ENCODE measurements at regions not wholly inside any gene's neighbourhood (a gene's known extent, or its start where the extent isn't known, plus 50 kb on each side); places are given as distances from the start of the nearest gene placed in this dataset.
"Not testable (repeated sequence)": the region's sequence is repeated elsewhere in the genome, so short reads cannot be mapped to it uniquely, and the experiment has no call there.

DNA sequence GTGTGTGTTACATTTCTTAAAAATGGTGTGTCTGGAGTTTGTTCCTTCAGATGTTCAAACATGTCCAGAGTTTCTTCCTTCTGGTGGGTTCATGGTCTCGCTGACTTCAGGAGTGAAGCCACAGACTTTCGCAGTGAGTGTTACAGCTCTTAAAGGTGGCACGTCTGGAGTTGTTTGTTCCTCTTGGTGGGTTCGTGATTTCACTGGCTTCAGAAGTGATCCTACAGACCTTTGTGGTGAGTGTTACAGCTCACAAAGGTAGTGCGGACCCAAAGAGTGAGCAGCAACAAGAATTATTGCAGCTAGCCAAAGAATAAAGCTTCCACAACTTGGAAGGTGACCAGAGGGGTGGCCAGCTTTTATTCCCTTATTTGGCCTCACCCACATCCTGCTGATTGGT is 183.7 kb downstream of the COPRS start:
- H3K56ac ChIP-seq (ENCODE audit: low read length); H2AK5ac ChIP-seq (ENCODE audit: low read length); H3K79me1 ChIP-seq (ENCODE audit: low read length); H4K8ac ChIP-seq (ENCODE audit: low read depth, low read length); H3K4me3 ChIP-seq (ENCODE audit: low read length); H3K9ac ChIP-seq (ENCODE audit: low read length); H3K79me2 ChIP-seq (ENCODE audit: control insufficient read depth, insufficient read depth, low read length); H3K27me3 ChIP-seq (ENCODE audit: insufficient read depth, low read length, poor library complexity); H3K4ac ChIP-seq (ENCODE audit: low read depth, low read length); H4K5ac ChIP-seq (ENCODE audit: low read length); H3K4me1 ChIP-seq (ENCODE audit: control insufficient read depth, low read depth, low read length); DNase-seq; H2BK15ac ChIP-seq (replicated peaks; ENCODE audit: low read depth); H3K23ac ChIP-seq (ENCODE audit: low read length); H3K36me3 ChIP-seq (ENCODE audit: control insufficient read depth, insufficient read depth, low read length); H3K18ac ChIP-seq (ENCODE audit: low read length); H2BK5ac ChIP-seq (ENCODE audit: low read length); H2BK120ac ChIP-seq (ENCODE audit: low read depth, low read length); H3K4me2 ChIP-seq (ENCODE audit: low read length); H3K27ac ChIP-seq (ENCODE audit: low read depth, low read length): not testable (repeated sequence)
- no CpG with 5 or more reads among the region's 5 CpGs for WGBS (ENCODE audit: extremely low coverage, insufficient coverage, low lambda C conversion rate)

DNA sequence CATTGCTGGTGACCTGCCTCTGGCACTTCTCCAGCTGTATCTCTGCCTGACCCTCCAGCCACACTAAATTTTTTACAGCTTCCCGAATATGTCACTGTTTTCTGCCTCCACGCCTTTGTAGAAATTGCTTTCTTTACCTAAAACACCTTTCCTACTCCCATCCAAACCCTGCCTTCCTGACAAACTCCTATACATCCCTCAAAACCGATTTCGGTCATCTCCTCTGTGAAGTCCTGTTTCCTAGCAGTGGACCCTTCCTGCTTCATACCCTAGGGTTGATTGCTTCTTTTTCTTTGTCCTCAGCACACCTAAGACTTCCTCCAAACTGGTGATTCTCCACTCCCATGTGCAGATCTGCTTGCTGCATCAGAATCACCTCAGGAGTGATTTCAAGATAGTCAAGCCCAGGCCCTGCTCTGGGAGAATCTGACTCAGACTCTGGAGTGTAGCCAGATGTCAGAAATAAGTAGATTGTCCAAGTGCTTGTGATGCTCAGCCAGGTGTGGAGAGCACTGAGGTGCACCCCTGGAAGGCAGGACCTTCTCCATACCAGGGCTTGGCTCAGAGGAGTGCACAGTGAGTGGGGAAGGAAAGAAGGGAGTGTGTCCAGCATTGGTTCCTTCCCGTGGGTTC is 184.2 kb downstream of the COPRS start:
- no peaks in the 10 kb centered on the region for H3K4me1 ChIP-seq (ENCODE audit: control insufficient read depth, low read depth, low read length)
- no peak overlapping the region for H2BK15ac ChIP-seq (replicated peaks; ENCODE audit: low read depth)
- no peak for DNase-seq
- no peak overlapping the region for H3K56ac ChIP-seq (ENCODE audit: low read length)
- H2AK5ac ChIP-seq (ENCODE audit: low read length), result no peak overlapping the region
- H3K4me3 ChIP-seq (ENCODE audit: low read length), result no peak overlapping the region
- H3K27ac ChIP-seq (ENCODE audit: low read depth, low read length), result no peak overlapping the region
- H3K79me1 ChIP-seq (ENCODE audit: low read length), result no peaks in the 10 kb centered on the region
- H3K27me3 ChIP-seq (ENCODE audit: insufficient read depth, low read length, poor library complexity), result no peaks in the 10 kb centered on the region
- H3K9ac ChIP-seq (ENCODE audit: low read length), result no peak overlapping the region
- no peak overlapping the region for H4K8ac ChIP-seq (ENCODE audit: low read depth, low read length)
- no peaks in the 10 kb centered on the region for H3K36me3 ChIP-seq (ENCODE audit: control insufficient read depth, insufficient read depth, low read length)
- H2BK120ac ChIP-seq (ENCODE audit: low read depth, low read length), result no peak overlapping the region
- H2BK5ac ChIP-seq (ENCODE audit: low read length), result no peak overlapping the region
- WGBS (ENCODE audit: extremely low coverage, insufficient coverage, low lambda C conversion rate), result 100% methylated on average over 1 of the region's 5 CpGs
- no peak overlapping the region for H3K4me2 ChIP-seq (ENCODE audit: low read length)
- no peak overlapping the region for H3K18ac ChIP-seq (ENCODE audit: low read length)
- H3K23ac ChIP-seq (ENCODE audit: low read length), result no peak overlapping the region
- no peak overlapping the region for H3K4ac ChIP-seq (ENCODE audit: low read depth, low read length)
- H3K79me2 ChIP-seq (ENCODE audit: control insufficient read depth, insufficient read depth, low read length), result no peaks in the 10 kb centered on the region
- H4K5ac ChIP-seq (ENCODE audit: low read length), result no peak overlapping the region

DNA sequence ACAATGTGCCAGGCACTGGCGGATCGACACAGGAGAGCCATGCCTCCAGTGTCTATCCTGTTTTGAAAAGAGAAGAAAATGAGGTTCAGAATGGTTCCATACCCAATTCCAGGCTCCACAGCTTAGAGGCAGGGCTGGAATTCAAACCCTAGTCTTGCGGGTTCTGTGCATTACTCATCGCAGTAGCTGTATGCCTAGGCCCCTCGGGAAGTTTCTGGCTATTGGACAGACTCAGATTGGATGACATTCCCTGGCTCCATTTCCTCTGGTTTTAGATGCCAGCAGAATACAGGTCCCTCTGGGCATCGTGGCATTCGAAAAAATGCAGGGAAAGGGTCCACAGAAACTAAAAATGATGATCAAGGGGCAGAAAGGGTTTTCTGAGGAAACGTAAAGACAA is 184.7 kb downstream of the COPRS start:
- no peak overlapping the region for H4K8ac ChIP-seq (ENCODE audit: low read depth, low read length)
- H3K9ac ChIP-seq (ENCODE audit: low read length), result no peak overlapping the region
- H4K5ac ChIP-seq (ENCODE audit: low read length), result no peak overlapping the region
- no peak overlapping the region for H3K4ac ChIP-seq (ENCODE audit: low read depth, low read length)
- H3K79me1 ChIP-seq (ENCODE audit: low read length), result no peaks in the 10 kb centered on the region
- no peaks in the 10 kb centered on the region for H3K27me3 ChIP-seq (ENCODE audit: insufficient read depth, low read length, poor library complexity)
- H3K4me3 ChIP-seq (ENCODE audit: low read length), result no peak overlapping the region
- no peak overlapping the region for H2BK120ac ChIP-seq (ENCODE audit: low read depth, low read length)
- H3K56ac ChIP-seq (ENCODE audit: low read length), result no peak overlapping the region
- no peak overlapping the region for H2BK5ac ChIP-seq (ENCODE audit: low read length)
- no peak overlapping the region for H3K27ac ChIP-seq (ENCODE audit: low read depth, low read length)
- no peaks in the 10 kb centered on the region for H3K36me3 ChIP-seq (ENCODE audit: control insufficient read depth, insufficient read depth, low read length)
- H3K4me1 ChIP-seq (ENCODE audit: control insufficient read depth, low read depth, low read length), result no peaks in the 10 kb centered on the region
- H3K4me2 ChIP-seq (ENCODE audit: low read length), result no peak overlapping the region
- H3K79me2 ChIP-seq (ENCODE audit: control insufficient read depth, insufficient read depth, low read length), result no peaks in the 10 kb centered on the region
- no peak overlapping the region for H3K18ac ChIP-seq (ENCODE audit: low read length)
- no peak overlapping the region for H2BK15ac ChIP-seq (replicated peaks; ENCODE audit: low read depth)
- H2AK5ac ChIP-seq (ENCODE audit: low read length), result no peak overlapping the region
- H3K23ac ChIP-seq (ENCODE audit: low read length), result no peak overlapping the region
- WGBS (ENCODE audit: extremely low coverage, insufficient coverage, low lambda C conversion rate), result no CpG with 5 or more reads among the region's 8 CpGs
- no peak for DNase-seq

DNA sequence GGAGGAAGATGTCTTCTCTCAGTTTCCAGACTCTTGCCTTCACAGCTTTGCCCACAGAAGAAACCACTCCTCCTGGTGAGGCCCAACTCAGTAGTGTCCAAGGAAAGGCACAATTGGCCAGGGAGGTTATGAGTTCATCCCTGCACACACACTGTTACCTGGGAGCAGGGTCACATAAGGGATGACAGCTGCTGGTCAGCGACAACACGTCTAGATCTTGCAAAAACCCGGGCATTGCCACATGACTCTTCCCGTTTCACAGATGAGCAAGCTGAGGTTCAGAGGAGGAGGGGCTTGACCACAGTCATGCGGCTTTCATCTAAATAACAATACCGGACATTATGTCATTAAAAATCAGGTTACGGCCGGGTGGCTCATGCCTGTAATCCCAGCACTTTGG is 186.0 kb downstream of the COPRS start:
- Histone ChIP-seq H3K23ac (ENCODE audit: low read length) (no peak overlapping the region), H3K4me3 (ENCODE audit: low read length) (no peak overlapping the region), H3K27ac (ENCODE audit: low read depth, low read length) (no peak overlapping the region), H3K4me1 (ENCODE audit: control insufficient read depth, low read depth, low read length) (no peaks in the 10 kb centered on the region), H3K79me2 (ENCODE audit: control insufficient read depth, insufficient read depth, low read length) (no peaks in the 10 kb centered on the region), H3K36me3 (ENCODE audit: control insufficient read depth, insufficient read depth, low read length) (no peaks in the 10 kb centered on the region), H2BK15ac (replicated peaks; ENCODE audit: low read depth) (no peak overlapping the region), H3K56ac (ENCODE audit: low read length) (no peak overlapping the region), H3K79me1 (ENCODE audit: low read length) (no peaks in the 10 kb centered on the region), H4K8ac (ENCODE audit: low read depth, low read length) (no peak overlapping the region), H3K18ac (ENCODE audit: low read length) (no peak overlapping the region), H3K4ac (ENCODE audit: low read depth, low read length) (no peak overlapping the region), H3K4me2 (ENCODE audit: low read length) (no peak overlapping the region), H3K9ac (ENCODE audit: low read length) (no peak overlapping the region), H4K5ac (ENCODE audit: low read length) (no peak overlapping the region), H2AK5ac (ENCODE audit: low read length) (no peak overlapping the region), H2BK5ac (ENCODE audit: low read length) (no peak overlapping the region), H3K27me3 (ENCODE audit: insufficient read depth, low read length, poor library complexity) (no peaks in the 10 kb centered on the region), H2BK120ac (ENCODE audit: low read depth, low read length) (no peak overlapping the region)
- DNase-seq, result no peak
- no CpG with 5 or more reads among the region's 8 CpGs for WGBS (ENCODE audit: extremely low coverage, insufficient coverage, low lambda C conversion rate)

DNA sequence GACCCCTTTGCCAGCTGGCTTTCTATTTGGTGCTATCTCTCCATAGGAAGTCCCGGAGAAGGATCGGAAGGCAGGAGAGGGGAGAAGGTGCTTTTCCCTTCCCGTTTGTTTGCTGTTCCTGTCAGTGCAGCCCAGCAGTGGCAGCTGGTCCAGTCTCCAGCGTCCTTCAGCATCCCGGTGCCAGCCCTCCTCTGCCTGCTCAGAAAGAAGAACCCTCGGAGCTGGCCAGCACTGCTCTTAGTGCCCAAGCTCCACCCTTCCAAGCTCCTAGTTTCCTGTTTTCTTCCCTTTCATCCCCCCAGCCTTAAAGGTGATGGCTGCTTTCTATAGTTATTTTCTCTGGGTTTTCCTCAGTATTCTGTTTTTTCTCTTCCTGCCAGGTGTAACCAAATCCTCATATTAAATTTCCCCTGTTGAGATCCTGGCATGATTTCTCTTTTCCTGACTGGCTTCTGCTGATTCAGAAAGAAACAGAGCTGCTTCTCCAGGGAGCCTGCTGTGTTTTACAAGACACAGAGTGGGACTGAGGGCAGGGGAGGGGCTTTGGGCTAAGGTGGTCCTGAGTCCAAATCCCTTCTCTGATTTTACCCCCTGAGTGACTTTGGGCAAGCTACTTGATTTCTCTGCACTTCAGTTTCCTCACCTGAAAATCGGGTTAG is 186.8 kb downstream of the COPRS start:
- H2BK15ac ChIP-seq (replicated peaks; ENCODE audit: low read depth), result no peak overlapping the region
- H3K27ac ChIP-seq (ENCODE audit: low read depth, low read length), result no peak overlapping the region
- WGBS (ENCODE audit: extremely low coverage, insufficient coverage, low lambda C conversion rate), result no CpG with 5 or more reads among the region's 7 CpGs
- no peak overlapping the region for H4K5ac ChIP-seq (ENCODE audit: low read length)
- H3K79me2 ChIP-seq (ENCODE audit: control insufficient read depth, insufficient read depth, low read length), result no peaks in the 10 kb centered on the region
- H3K9ac ChIP-seq (ENCODE audit: low read length), result no peak overlapping the region
- H3K4me1 ChIP-seq (ENCODE audit: control insufficient read depth, low read depth, low read length), result no peaks in the 10 kb centered on the region
- no peaks in the 10 kb centered on the region for H3K79me1 ChIP-seq (ENCODE audit: low read length)
- no peak overlapping the region for H2BK5ac ChIP-seq (ENCODE audit: low read length)
- no peak overlapping the region for H2BK120ac ChIP-seq (ENCODE audit: low read depth, low read length)
- no peak overlapping the region for H3K23ac ChIP-seq (ENCODE audit: low read length)
- no peak for DNase-seq
- H3K36me3 ChIP-seq (ENCODE audit: control insufficient read depth, insufficient read depth, low read length), result no peaks in the 10 kb centered on the region
- no peak overlapping the region for H2AK5ac ChIP-seq (ENCODE audit: low read length)
- H3K27me3 ChIP-seq (ENCODE audit: insufficient read depth, low read length, poor library complexity), result no peaks in the 10 kb centered on the region
- H3K18ac ChIP-seq (ENCODE audit: low read length), result no peak overlapping the region
- H3K4me3 ChIP-seq (ENCODE audit: low read length), result no peak overlapping the region
- no peak overlapping the region for H3K56ac ChIP-seq (ENCODE audit: low read length)
- H4K8ac ChIP-seq (ENCODE audit: low read depth, low read length), result no peak overlapping the region
- no peak overlapping the region for H3K4ac ChIP-seq (ENCODE audit: low read depth, low read length)
- H3K4me2 ChIP-seq (ENCODE audit: low read length), result no peak overlapping the region

DNA sequence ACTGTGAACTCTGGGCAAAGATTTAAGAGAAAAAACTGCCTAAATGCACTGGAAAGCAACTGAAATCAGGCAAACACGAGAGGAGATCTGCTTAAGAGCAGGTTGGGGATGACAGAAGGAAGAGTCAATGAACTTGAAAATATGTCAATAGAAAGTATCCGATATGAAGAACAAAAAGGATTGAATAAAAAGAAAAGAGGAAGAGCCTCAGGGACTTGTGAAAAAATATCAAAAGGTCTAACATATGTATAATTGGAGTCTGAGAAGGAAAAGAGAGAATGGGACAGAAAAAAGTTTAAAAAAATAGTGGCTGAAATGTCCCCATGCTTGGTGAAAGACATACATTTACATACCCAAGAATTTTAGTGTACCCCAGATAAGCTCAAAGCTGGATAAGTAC is 195.5 kb downstream of the COPRS start:
- Histone ChIP-seq H3K36me3 (ENCODE audit: control insufficient read depth, insufficient read depth, low read length) (no peaks in the 10 kb centered on the region), H3K56ac (ENCODE audit: low read length) (no peak overlapping the region), H2BK5ac (ENCODE audit: low read length) (no peak overlapping the region), H4K8ac (ENCODE audit: low read depth, low read length) (no peak overlapping the region), H3K27me3 (ENCODE audit: insufficient read depth, low read length, poor library complexity) (no peaks in the 10 kb centered on the region), H3K18ac (ENCODE audit: low read length) (no peak overlapping the region), H2BK120ac (ENCODE audit: low read depth, low read length) (no peak overlapping the region), H3K79me1 (ENCODE audit: low read length) (no peaks in the 10 kb centered on the region), H3K4me3 (ENCODE audit: low read length) (no peak overlapping the region), H3K4me1 (ENCODE audit: control insufficient read depth, low read depth, low read length) (no peaks in the 10 kb centered on the region), H3K9ac (ENCODE audit: low read length) (no peak overlapping the region), H3K23ac (ENCODE audit: low read length) (no peak overlapping the region), H3K27ac (ENCODE audit: low read depth, low read length) (no peak overlapping the region), H2BK15ac (replicated peaks; ENCODE audit: low read depth) (no peak overlapping the region), H3K79me2 (ENCODE audit: control insufficient read depth, insufficient read depth, low read length) (no peaks in the 10 kb centered on the region), H2AK5ac (ENCODE audit: low read length) (no peak overlapping the region), H3K4me2 (ENCODE audit: low read length) (no peak overlapping the region), H4K5ac (ENCODE audit: low read length) (no peak overlapping the region), H3K4ac (ENCODE audit: low read depth, low read length) (no peak overlapping the region)
- no CpG with 5 or more reads among the region's 2 CpGs for WGBS (ENCODE audit: extremely low coverage, insufficient coverage, low lambda C conversion rate)
- DNase-seq, result peak; percentile 6

All from mesendoderm (in vitro differentiated cells).